WTC11 (cell line): ENCODE measurements at regions not wholly inside any gene's neighbourhood (a gene's known extent, or its start where the extent isn't known, plus 50 kb on each side); places are given as distances from the start of the nearest gene placed in this dataset.

ENCODE experiments used
- FOXP1 ChIP-seq: sonication (generic); formaldehyde crosslinking; IDR thresholded peaks from 2 replicates; pipeline ENCODE4 v1.8.0; 2022; ENCODE audit warnings: missing genetic modification reagents, mild to moderate bottlenecking, moderate library complexity, borderline replicate concordance
- NFE2L1 ChIP-seq: sonication (generic); formaldehyde crosslinking; IDR thresholded peaks from 2 replicates; pipeline ENCODE4 v1.8.1; 2023; ENCODE audit warnings: missing genetic modification reagents
- NFYB ChIP-seq: sonication (generic); formaldehyde crosslinking; conservative IDR thresholded peaks from 2 replicates; pipeline ENCODE4 v1.8.0; 2022; ENCODE audit warnings: low read depth, missing genetic modification reagents
- SP1 ChIP-seq: sonication (generic); formaldehyde crosslinking; conservative IDR thresholded peaks from 2 replicates; pipeline ENCODE4 v1.8.1; 2022; ENCODE audit warnings: missing genetic modification reagents
- TCF7 ChIP-seq: sonication (generic); formaldehyde crosslinking; IDR thresholded peaks from 2 replicates; pipeline ENCODE4 v1.8.0; 2022; ENCODE audit warnings: mild to moderate bottlenecking, low read depth, missing genetic modification reagents, moderate library complexity
- TEAD1 ChIP-seq: sonication (generic); formaldehyde crosslinking; IDR thresholded peaks from 2 replicates; pipeline ENCODE4 v1.8.0; 2022; ENCODE audit warnings: mild to moderate bottlenecking, missing genetic modification reagents
- ZNF121 ChIP-seq: sonication (generic); formaldehyde crosslinking; IDR thresholded peaks from 2 replicates; pipeline ENCODE4 v1.8.0; 2023; ENCODE audit warnings: missing genetic modification reagents
- TF ChIP-seq, protein P1 (sequence below): fragments of 200-600 bp; IDR thresholded peaks from 2 replicates; pipeline ENCODE4 v1.8.0; 2022; ENCODE audit warnings: antibody characterized with exemption
- TF ChIP-seq, protein P2 (sequence below): sonication (generic); formaldehyde crosslinking; IDR thresholded peaks from 2 replicates; pipeline ENCODE4 v1.8.1; 2023; ENCODE audit warnings: mild to moderate bottlenecking, moderate library complexity, missing genetic modification reagents
- TF ChIP-seq, protein P3 (sequence below): sonication (generic); formaldehyde crosslinking; IDR thresholded peaks from 2 replicates; pipeline ENCODE4 v1.8.1; 2023; ENCODE audit warnings: mild to moderate bottlenecking, missing genetic modification reagents, moderate library complexity
- TF ChIP-seq, protein P4 (sequence below): sonication (generic); formaldehyde crosslinking; IDR thresholded peaks from 2 replicates; pipeline ENCODE4 v1.8.1; 2023; ENCODE audit warnings: mild to moderate bottlenecking, missing genetic modification reagents
- TF ChIP-seq, protein P5 (sequence below): fragments of 250-450 bp; sonication (Bioruptor Pico); IDR thresholded peaks from 2 replicates; pipeline ENCODE4 v1.8.0; 2021; ENCODE audit warnings: mild to moderate bottlenecking
- TF ChIP-seq, protein P6 (sequence below): sonication (generic); formaldehyde crosslinking; IDR thresholded peaks from 2 replicates; pipeline ENCODE4 v1.8.0; 2022; ENCODE audit warnings: mild to moderate bottlenecking, missing genetic modification reagents
- TF ChIP-seq, protein P7 (sequence below): sonication (generic); formaldehyde crosslinking; IDR thresholded peaks from 2 replicates; pipeline ENCODE4 v1.8.1; 2023; ENCODE audit warnings: mild to moderate bottlenecking, missing genetic modification reagents, borderline replicate concordance

DNA sequence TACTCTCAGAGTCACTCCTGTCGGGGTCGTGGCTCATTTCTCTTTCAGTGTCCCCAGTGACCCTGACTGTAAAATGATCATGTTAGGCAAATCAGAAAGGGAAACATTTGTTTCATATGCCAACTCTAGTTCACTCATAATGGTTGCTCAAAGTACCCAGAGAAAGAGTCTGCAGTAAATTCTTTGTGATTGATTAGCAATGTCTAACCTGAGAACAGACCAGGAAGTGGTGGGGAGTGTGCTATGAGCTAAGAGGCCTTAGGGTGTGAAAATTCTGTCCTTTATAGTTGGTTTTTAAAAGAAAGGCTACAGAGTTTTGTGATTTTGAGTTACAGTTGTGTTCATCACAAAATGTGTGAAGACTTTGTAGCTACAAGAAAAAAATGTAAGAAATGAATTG lies 108.9 kb downstream of the EDEM1 start:
- TF ChIP-seq, protein P1, sequence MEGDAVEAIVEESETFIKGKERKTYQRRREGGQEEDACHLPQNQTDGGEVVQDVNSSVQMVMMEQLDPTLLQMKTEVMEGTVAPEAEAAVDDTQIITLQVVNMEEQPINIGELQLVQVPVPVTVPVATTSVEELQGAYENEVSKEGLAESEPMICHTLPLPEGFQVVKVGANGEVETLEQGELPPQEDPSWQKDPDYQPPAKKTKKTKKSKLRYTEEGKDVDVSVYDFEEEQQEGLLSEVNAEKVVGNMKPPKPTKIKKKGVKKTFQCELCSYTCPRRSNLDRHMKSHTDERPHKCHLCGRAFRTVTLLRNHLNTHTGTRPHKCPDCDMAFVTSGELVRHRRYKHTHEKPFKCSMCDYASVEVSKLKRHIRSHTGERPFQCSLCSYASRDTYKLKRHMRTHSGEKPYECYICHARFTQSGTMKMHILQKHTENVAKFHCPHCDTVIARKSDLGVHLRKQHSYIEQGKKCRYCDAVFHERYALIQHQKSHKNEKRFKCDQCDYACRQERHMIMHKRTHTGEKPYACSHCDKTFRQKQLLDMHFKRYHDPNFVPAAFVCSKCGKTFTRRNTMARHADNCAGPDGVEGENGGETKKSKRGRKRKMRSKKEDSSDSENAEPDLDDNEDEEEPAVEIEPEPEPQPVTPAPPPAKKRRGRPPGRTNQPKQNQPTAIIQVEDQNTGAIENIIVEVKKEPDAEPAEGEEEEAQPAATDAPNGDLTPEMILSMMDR, result no peak
- TF ChIP-seq, protein P2, sequence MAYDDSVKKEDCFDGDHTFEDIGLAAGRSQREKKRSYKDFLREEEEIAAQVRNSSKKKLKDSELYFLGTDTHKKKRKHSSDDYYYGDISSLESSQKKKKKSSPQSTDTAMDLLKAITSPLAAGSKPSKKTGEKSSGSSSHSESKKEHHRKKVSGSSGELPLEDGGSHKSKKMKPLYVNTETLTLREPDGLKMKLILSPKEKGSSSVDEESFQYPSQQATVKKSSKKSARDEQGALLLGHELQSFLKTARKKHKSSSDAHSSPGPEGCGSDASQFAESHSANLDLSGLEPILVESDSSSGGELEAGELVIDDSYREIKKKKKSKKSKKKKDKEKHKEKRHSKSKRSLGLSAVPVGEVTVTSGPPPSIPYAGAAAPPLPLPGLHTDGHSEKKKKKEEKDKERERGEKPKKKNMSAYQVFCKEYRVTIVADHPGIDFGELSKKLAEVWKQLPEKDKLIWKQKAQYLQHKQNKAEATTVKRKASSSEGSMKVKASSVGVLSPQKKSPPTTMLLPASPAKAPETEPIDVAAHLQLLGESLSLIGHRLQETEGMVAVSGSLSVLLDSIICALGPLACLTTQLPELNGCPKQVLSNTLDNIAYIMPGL (CRISPR knock-in tag), result no peak
- TF ChIP-seq FOXP1 (CRISPR knock-in tag) (no peak), NFE2L1 (CRISPR knock-in tag) (no peak), TEAD1 (no peak), ZNF121 (no peak), NFYB (CRISPR knock-in tag) (no peak), TCF7 (CRISPR knock-in tag) (no peak), SP1 (no peak)
- TF ChIP-seq, protein P3, sequence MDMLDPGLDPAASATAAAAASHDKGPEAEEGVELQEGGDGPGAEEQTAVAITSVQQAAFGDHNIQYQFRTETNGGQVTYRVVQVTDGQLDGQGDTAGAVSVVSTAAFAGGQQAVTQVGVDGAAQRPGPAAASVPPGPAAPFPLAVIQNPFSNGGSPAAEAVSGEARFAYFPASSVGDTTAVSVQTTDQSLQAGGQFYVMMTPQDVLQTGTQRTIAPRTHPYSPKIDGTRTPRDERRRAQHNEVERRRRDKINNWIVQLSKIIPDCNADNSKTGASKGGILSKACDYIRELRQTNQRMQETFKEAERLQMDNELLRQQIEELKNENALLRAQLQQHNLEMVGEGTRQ, result no peak
- TF ChIP-seq, protein P4, sequence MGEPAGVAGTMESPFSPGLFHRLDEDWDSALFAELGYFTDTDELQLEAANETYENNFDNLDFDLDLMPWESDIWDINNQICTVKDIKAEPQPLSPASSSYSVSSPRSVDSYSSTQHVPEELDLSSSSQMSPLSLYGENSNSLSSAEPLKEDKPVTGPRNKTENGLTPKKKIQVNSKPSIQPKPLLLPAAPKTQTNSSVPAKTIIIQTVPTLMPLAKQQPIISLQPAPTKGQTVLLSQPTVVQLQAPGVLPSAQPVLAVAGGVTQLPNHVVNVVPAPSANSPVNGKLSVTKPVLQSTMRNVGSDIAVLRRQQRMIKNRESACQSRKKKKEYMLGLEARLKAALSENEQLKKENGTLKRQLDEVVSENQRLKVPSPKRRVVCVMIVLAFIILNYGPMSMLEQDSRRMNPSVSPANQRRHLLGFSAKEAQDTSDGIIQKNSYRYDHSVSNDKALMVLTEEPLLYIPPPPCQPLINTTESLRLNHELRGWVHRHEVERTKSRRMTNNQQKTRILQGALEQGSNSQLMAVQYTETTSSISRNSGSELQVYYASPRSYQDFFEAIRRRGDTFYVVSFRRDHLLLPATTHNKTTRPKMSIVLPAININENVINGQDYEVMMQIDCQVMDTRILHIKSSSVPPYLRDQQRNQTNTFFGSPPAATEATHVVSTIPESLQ (CRISPR knock-in tag), result no peak
- TF ChIP-seq, protein P5, sequence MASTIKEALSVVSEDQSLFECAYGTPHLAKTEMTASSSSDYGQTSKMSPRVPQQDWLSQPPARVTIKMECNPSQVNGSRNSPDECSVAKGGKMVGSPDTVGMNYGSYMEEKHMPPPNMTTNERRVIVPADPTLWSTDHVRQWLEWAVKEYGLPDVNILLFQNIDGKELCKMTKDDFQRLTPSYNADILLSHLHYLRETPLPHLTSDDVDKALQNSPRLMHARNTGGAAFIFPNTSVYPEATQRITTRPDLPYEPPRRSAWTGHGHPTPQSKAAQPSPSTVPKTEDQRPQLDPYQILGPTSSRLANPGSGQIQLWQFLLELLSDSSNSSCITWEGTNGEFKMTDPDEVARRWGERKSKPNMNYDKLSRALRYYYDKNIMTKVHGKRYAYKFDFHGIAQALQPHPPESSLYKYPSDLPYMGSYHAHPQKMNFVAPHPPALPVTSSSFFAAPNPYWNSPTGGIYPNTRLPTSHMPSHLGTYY, result no peak
- TF ChIP-seq, protein P6, sequence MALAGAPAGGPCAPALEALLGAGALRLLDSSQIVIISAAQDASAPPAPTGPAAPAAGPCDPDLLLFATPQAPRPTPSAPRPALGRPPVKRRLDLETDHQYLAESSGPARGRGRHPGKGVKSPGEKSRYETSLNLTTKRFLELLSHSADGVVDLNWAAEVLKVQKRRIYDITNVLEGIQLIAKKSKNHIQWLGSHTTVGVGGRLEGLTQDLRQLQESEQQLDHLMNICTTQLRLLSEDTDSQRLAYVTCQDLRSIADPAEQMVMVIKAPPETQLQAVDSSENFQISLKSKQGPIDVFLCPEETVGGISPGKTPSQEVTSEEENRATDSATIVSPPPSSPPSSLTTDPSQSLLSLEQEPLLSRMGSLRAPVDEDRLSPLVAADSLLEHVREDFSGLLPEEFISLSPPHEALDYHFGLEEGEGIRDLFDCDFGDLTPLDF (CRISPR knock-in tag), result no peak
- TF ChIP-seq, protein P7, sequence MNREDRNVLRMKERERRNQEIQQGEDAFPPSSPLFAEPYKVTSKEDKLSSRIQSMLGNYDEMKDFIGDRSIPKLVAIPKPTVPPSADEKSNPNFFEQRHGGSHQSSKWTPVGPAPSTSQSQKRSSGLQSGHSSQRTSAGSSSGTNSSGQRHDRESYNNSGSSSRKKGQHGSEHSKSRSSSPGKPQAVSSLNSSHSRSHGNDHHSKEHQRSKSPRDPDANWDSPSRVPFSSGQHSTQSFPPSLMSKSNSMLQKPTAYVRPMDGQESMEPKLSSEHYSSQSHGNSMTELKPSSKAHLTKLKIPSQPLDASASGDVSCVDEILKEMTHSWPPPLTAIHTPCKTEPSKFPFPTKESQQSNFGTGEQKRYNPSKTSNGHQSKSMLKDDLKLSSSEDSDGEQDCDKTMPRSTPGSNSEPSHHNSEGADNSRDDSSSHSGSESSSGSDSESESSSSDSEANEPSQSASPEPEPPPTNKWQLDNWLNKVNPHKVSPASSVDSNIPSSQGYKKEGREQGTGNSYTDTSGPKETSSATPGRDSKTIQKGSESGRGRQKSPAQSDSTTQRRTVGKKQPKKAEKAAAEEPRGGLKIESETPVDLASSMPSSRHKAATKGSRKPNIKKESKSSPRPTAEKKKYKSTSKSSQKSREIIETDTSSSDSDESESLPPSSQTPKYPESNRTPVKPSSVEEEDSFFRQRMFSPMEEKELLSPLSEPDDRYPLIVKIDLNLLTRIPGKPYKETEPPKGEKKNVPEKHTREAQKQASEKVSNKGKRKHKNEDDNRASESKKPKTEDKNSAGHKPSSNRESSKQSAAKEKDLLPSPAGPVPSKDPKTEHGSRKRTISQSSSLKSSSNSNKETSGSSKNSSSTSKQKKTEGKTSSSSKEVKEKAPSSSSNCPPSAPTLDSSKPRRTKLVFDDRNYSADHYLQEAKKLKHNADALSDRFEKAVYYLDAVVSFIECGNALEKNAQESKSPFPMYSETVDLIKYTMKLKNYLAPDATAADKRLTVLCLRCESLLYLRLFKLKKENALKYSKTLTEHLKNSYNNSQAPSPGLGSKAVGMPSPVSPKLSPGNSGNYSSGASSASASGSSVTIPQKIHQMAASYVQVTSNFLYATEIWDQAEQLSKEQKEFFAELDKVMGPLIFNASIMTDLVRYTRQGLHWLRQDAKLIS (CRISPR knock-in tag), result no peak
